ENCODE measurements at regions not wholly inside any gene's neighbourhood (a gene's known extent, or its start where the extent isn't known, plus 50 kb on each side); places are given as distances from the start of the nearest gene placed in this dataset.

- no peaks in the 10 kb centered on the region for H3K27me3 ChIP-seq (ENCODE audit: insufficient read depth, low read length, poor library complexity, severe bottlenecking)
- H3K4me2 ChIP-seq (ENCODE audit: low read depth, low read length, poor library complexity, severe bottlenecking): no peak overlapping the region
- no peaks in the 10 kb centered on the region for H3K9me2 ChIP-seq (replicated peaks; ENCODE audit: low read depth, low read length)
- no peak for TF ChIP-seq EZH2phosphoT487 (IDR thresholded peaks at IDR 0.05; ENCODE audit: borderline replicate concordance)
- no peak for TF ChIP-seq CTCF (conservative IDR thresholded peaks at IDR 0.05; ENCODE audit: low read length)
- H3K36me3 ChIP-seq (ENCODE audit: insufficient read depth, low read length): no peaks in the 10 kb centered on the region
- H3K4me1 ChIP-seq (ENCODE audit: insufficient read depth, low read length, poor library complexity, severe bottlenecking): no peaks in the 10 kb centered on the region
- no peak overlapping the region for H3K9ac ChIP-seq (ENCODE audit: low read depth, low read length, poor library complexity, severe bottlenecking)
- no peak overlapping the region for H2AFZ ChIP-seq (ENCODE audit: low read length)
- H3K4me3 ChIP-seq (ENCODE audit: low read length, poor library complexity, severe bottlenecking): no peak overlapping the region
- no peaks in the 10 kb centered on the region for H3K9me3 ChIP-seq (ENCODE audit: insufficient read depth, low read depth, low read length)
- H3K79me2 ChIP-seq (ENCODE audit: insufficient read depth, low read length): no peaks in the 10 kb centered on the region
- H3F3A ChIP-seq (ENCODE audit: low read depth): no peaks in the 10 kb centered on the region
- no peaks in the 10 kb centered on the region for H4K20me1 ChIP-seq (ENCODE audit: insufficient read depth, low read length, poor library complexity, severe bottlenecking)
These were observed 235.2 kb upstream of the KRR1 start for GRCh38 chr12:75746621-75747020.

GRCh38 chr12:75744607-75745256 lies 233.3 kb upstream of the KRR1 start:
- Histone ChIP-seq H3K4me2 (ENCODE audit: low read depth, low read length, poor library complexity, severe bottlenecking) (no peak overlapping the region), H4K20me1 (ENCODE audit: insufficient read depth, low read length, poor library complexity, severe bottlenecking) (no peaks in the 10 kb centered on the region), H3K9me2 (replicated peaks; ENCODE audit: low read depth, low read length) (no peaks in the 10 kb centered on the region), H2AFZ (ENCODE audit: low read length) (no peak overlapping the region), H3K36me3 (ENCODE audit: insufficient read depth, low read length) (no peaks in the 10 kb centered on the region), H3K4me1 (ENCODE audit: insufficient read depth, low read length, poor library complexity, severe bottlenecking) (no peaks in the 10 kb centered on the region), H3K79me2 (ENCODE audit: insufficient read depth, low read length) (no peaks in the 10 kb centered on the region), H3F3A (ENCODE audit: low read depth) (no peaks in the 10 kb centered on the region), H3K9ac (ENCODE audit: low read depth, low read length, poor library complexity, severe bottlenecking) (no peak overlapping the region), H3K9me3 (ENCODE audit: insufficient read depth, low read depth, low read length) (no peaks in the 10 kb centered on the region), H3K4me3 (ENCODE audit: low read length, poor library complexity, severe bottlenecking) (no peak overlapping the region), H3K27me3 (ENCODE audit: insufficient read depth, low read length, poor library complexity, severe bottlenecking) (no peaks in the 10 kb centered on the region)
- TF ChIP-seq CTCF (conservative IDR thresholded peaks at IDR 0.05; ENCODE audit: low read length): no peak
- no peak for TF ChIP-seq EZH2phosphoT487 (IDR thresholded peaks at IDR 0.05; ENCODE audit: borderline replicate concordance)

GRCh38 chr12:75742961-75743360 lies 231.6 kb upstream of the KRR1 start:
- no peak overlapping the region for H3K4me2 ChIP-seq (ENCODE audit: low read depth, low read length, poor library complexity, severe bottlenecking)
- H3K9me2 ChIP-seq (replicated peaks; ENCODE audit: low read depth, low read length): no peaks in the 10 kb centered on the region
- H3K4me3 ChIP-seq (ENCODE audit: low read length, poor library complexity, severe bottlenecking): no peak overlapping the region
- H2AFZ ChIP-seq (ENCODE audit: low read length): no peak overlapping the region
- no peaks in the 10 kb centered on the region for H3K27me3 ChIP-seq (ENCODE audit: insufficient read depth, low read length, poor library complexity, severe bottlenecking)
- H3K79me2 ChIP-seq (ENCODE audit: insufficient read depth, low read length): no peaks in the 10 kb centered on the region
- no peak overlapping the region for H3K9ac ChIP-seq (ENCODE audit: low read depth, low read length, poor library complexity, severe bottlenecking)
- no peaks in the 10 kb centered on the region for H3K36me3 ChIP-seq (ENCODE audit: insufficient read depth, low read length)
- H3K4me1 ChIP-seq (ENCODE audit: insufficient read depth, low read length, poor library complexity, severe bottlenecking): no peaks in the 10 kb centered on the region
- TF ChIP-seq CTCF (conservative IDR thresholded peaks at IDR 0.05; ENCODE audit: low read length) (no peak), EZH2phosphoT487 (IDR thresholded peaks at IDR 0.05; ENCODE audit: borderline replicate concordance) (no peak)
- H4K20me1 ChIP-seq (ENCODE audit: insufficient read depth, low read length, poor library complexity, severe bottlenecking): no peaks in the 10 kb centered on the region
- H3F3A ChIP-seq (ENCODE audit: low read depth): no peaks in the 10 kb centered on the region
- H3K9me3 ChIP-seq (ENCODE audit: insufficient read depth, low read depth, low read length): no peaks in the 10 kb centered on the region

All from Loucy (cell line).